HFFc6 (cell line): ENCODE measurements at regions not wholly inside any gene's neighbourhood (a gene's known extent, or its start where the extent isn't known, plus 50 kb on each side); places are given as distances from the start of the nearest gene placed in this dataset.

ENCODE experiments used
- DNase-seq: peaks from one replicate; pipeline ENCODE4 v3.0.0-alpha.2; 2018
- H3K27ac Mint-ChIP-seq: 2 replicates; pipeline ENCODE4 v1.8.0; 2020; ENCODE audit warnings: mild to moderate bottlenecking, mixed read lengths
- H3K27me3 Mint-ChIP-seq: 2 replicates; pipeline ENCODE4 v1.8.0; 2021; ENCODE audit warnings: mild to moderate bottlenecking, moderate library complexity, mixed read lengths; ENCODE audit not compliant: insufficient read depth
- H3K36me3 Mint-ChIP-seq: 2 replicates; pipeline ENCODE4 v1.8.0; 2021; ENCODE audit warnings: low read depth, mixed read lengths
- H3K4me1 Mint-ChIP-seq: 2 replicates; pipeline ENCODE4 v1.8.0; 2020; ENCODE audit warnings: low read depth, mixed read lengths
- H3K4me3 Mint-ChIP-seq: 2 replicates; pipeline ENCODE4 v1.8.0; 2020; ENCODE audit warnings: mild to moderate bottlenecking, moderate library complexity, mixed read lengths
- H3K9me3 Mint-ChIP-seq: 2 replicates; pipeline ENCODE4 v1.8.0; 2020; ENCODE audit warnings: mild to moderate bottlenecking, mixed read lengths
- CTCF ChIP-seq: fragments of 200-600 bp; sonication (generic); IDR thresholded peaks from 2 replicates; pipeline ENCODE4 v1.5.0; 2021; ENCODE audit warnings: antibody characterized with exemption, mild to moderate bottlenecking

GRCh38 chr16:82389956-82390650 lies 220.1 kb upstream of the MPHOSPH6 start:
- Mint-ChIP-seq H3K4me3 (no peak overlapping the region), H3K36me3 (no peaks in the 10 kb centered on the region), H3K27me3 (no peaks in the 10 kb centered on the region; the same call in 1 of the 2 replicates), H3K4me1 (no peaks in the 10 kb centered on the region), H3K9me3 (peaks cover 61% of the 10 kb centered on the region), H3K27ac (no peak overlapping the region)
- TF ChIP-seq CTCF = no peak
- DNase-seq = no peak

GRCh38 chr16:82386761-82387160 lies 216.7 kb upstream of the MPHOSPH6 start:
- TF ChIP-seq CTCF = no peak
- Mint-ChIP-seq H3K4me1 (no peaks in the 10 kb centered on the region), H3K4me3 (no peak overlapping the region), H3K9me3 (peaks cover 76% of the 10 kb centered on the region), H3K27me3 (no peaks in the 10 kb centered on the region; the same call in 1 of the 2 replicates), H3K36me3 (no peaks in the 10 kb centered on the region; the same call in 1 of the 2 replicates), H3K27ac (no peak overlapping the region)
- DNase-seq = no peak

GRCh38 chr16:82384949-82385348 lies 214.9 kb upstream of the MPHOSPH6 start:
- Mint-ChIP-seq H3K36me3 (peaks cover 5% of the 10 kb centered on the region; the same call in 1 of the 2 replicates), H3K4me1 (no peaks in the 10 kb centered on the region)
- no peak for TF ChIP-seq CTCF

GRCh38 chr16:82384017-82384416 lies 214.0 kb upstream of the MPHOSPH6 start:
- no peaks in the 10 kb centered on the region; the same call in 1 of the 2 replicates for H3K27me3 Mint-ChIP-seq
- no peak overlapping the region for H3K4me3 Mint-ChIP-seq
- H3K36me3 Mint-ChIP-seq = peaks cover 5% of the 10 kb centered on the region; the same call in 1 of the 2 replicates
- H3K4me1 Mint-ChIP-seq = no peaks in the 10 kb centered on the region
- H3K9me3 Mint-ChIP-seq = peaks cover 59% of the 10 kb centered on the region
- no peak overlapping the region for H3K27ac Mint-ChIP-seq
- TF ChIP-seq CTCF = no peak
- DNase-seq = no peak

More at GRCh38 chr16:82384949-82385348, 214.9 kb upstream of the MPHOSPH6 start:
- Mint-ChIP-seq H3K9me3 (peaks cover 69% of the 10 kb centered on the region), H3K27ac (no peak overlapping the region), H3K4me3 (no peak overlapping the region), H3K27me3 (no peaks in the 10 kb centered on the region; the same call in 1 of the 2 replicates)
- DNase-seq = no peak

- Mint-ChIP-seq H3K27ac (no peak overlapping the region), H3K4me3 (no peak overlapping the region), H3K4me1 (no peaks in the 10 kb centered on the region), H3K9me3 (peaks cover 62% of the 10 kb centered on the region), H3K27me3 (no peaks in the 10 kb centered on the region; the same call in 1 of the 2 replicates), H3K36me3 (peaks cover 5% of the 10 kb centered on the region; the same call in 1 of the 2 replicates)
- DNase-seq = no peak
- no peak for TF ChIP-seq CTCF
These were observed 212.5 kb upstream of the MPHOSPH6 start for GRCh38 chr16:82382521-82382920.
